ENCODE measurements at regions not wholly inside any gene's neighbourhood (a gene's known extent, or its start where the extent isn't known, plus 50 kb on each side); places are given as distances from the start of the nearest gene placed in this dataset.

- DNase-seq: no peak
Observed at GRCh38 chr18:66826211-66826610, 222.3 kb upstream of the CDH19 start.

GRCh38 chr18:66825347-66825746 is 221.5 kb upstream of the CDH19 start:
- no peak for DNase-seq

GRCh38 chr18:66819235-66819634 is 215.3 kb upstream of the CDH19 start:
- no peak for DNase-seq

- DNase-seq: no peak
Observed at GRCh38 chr18:66813138-66813537, 209.2 kb upstream of the CDH19 start.

- no peak for DNase-seq
Observed at GRCh38 chr18:66795051-66795450, 191.2 kb upstream of the CDH19 start.

GRCh38 chr18:66792466-66792865 is 188.6 kb upstream of the CDH19 start:
- no peak for DNase-seq

- no peak for DNase-seq
Observed at GRCh38 chr18:66780609-66781008, 176.7 kb upstream of the CDH19 start.

GRCh38 chr18:66778048-66778447 is 174.2 kb upstream of the CDH19 start:
- DNase-seq: no peak

- no peak for DNase-seq
Observed at GRCh38 chr18:66769375-66769774, 165.5 kb upstream of the CDH19 start.

GRCh38 chr18:66764230-66764629 is 160.3 kb upstream of the CDH19 start:
- no peak for DNase-seq

- no peak for DNase-seq
Observed at GRCh38 chr18:66761166-66761565, 157.3 kb upstream of the CDH19 start.

GRCh38 chr18:66760559-66760958 is 156.7 kb upstream of the CDH19 start:
- DNase-seq: no peak

GRCh38 chr18:66759050-66759828 is 155.3 kb upstream of the CDH19 start:
- no peak for DNase-seq

GRCh38 chr18:66757946-66758345 is 154.1 kb upstream of the CDH19 start:
- DNase-seq: no peak

GRCh38 chr18:66754335-66754734 is 150.4 kb upstream of the CDH19 start:
- DNase-seq: no peak

GRCh38 chr18:66752733-66753132 is 148.8 kb upstream of the CDH19 start:
- DNase-seq: no peak

GRCh38 chr18:66749481-66750035 is 145.7 kb upstream of the CDH19 start:
- no peak for DNase-seq

- DNase-seq: no peak
Observed at GRCh38 chr18:66749030-66749429, 145.1 kb upstream of the CDH19 start.

GRCh38 chr18:66742832-66743231 is 138.9 kb upstream of the CDH19 start:
- no peak for DNase-seq

GRCh38 chr18:66735933-66736332 is 132.0 kb upstream of the CDH19 start:
- no peak for DNase-seq

- no peak for DNase-seq
Observed at GRCh38 chr18:66734451-66734850, 130.6 kb upstream of the CDH19 start.

GRCh38 chr18:66731890-66732289 is 128.0 kb upstream of the CDH19 start:
- DNase-seq: no peak

GRCh38 chr18:66729442-66730239 is 125.8 kb upstream of the CDH19 start:
- no peak for DNase-seq

- no peak for DNase-seq
Observed at GRCh38 chr18:66728951-66729350, 125.1 kb upstream of the CDH19 start.
